OCI-LY3 (cell line): ENCODE measurements at regions not wholly inside any gene's neighbourhood (a gene's known extent, or its start where the extent isn't known, plus 50 kb on each side); places are given as distances from the start of the nearest gene placed in this dataset.

ENCODE experiments used
- EZH2phosphoT487 ChIP-seq: fragments of 200-600 bp; shearing (Covaris generic); IDR thresholded peaks from 2 replicates; pipeline ENCODE4 v1.6.1; 2018; ENCODE audit warnings: antibody characterized with exemption, mixed run types, low read depth
- TF ChIP-seq, protein P1 (sequence below): fragments of 200-600, 300-600 bp; sonication (generic); IDR thresholded peaks from 2 replicates; pipeline ENCODE4 v1.5.1; 2014; ENCODE audit warnings: antibody characterized with exemption, low read length, low read depth

DNA sequence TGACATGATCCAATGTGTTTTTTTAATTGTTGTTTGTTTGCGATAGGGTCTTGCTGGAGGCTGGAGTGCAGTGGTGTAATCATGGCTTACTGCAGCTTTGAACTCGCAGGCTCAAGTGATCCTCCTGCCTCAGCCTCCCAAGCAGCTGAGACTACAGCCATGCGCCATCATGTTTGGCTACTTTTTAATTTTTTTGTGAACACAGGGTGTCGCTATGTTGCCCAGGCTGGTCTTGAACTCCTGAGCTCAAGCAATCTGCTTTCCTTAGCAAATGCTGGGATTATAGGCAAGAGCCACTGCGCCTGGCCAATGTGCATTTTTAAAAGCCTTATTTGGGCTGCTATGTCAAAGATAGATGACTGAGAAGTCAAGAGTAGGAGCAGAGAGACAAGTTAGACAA lies 123.0 kb downstream of the EDEM1 start:
- TF ChIP-seq, protein P1, sequence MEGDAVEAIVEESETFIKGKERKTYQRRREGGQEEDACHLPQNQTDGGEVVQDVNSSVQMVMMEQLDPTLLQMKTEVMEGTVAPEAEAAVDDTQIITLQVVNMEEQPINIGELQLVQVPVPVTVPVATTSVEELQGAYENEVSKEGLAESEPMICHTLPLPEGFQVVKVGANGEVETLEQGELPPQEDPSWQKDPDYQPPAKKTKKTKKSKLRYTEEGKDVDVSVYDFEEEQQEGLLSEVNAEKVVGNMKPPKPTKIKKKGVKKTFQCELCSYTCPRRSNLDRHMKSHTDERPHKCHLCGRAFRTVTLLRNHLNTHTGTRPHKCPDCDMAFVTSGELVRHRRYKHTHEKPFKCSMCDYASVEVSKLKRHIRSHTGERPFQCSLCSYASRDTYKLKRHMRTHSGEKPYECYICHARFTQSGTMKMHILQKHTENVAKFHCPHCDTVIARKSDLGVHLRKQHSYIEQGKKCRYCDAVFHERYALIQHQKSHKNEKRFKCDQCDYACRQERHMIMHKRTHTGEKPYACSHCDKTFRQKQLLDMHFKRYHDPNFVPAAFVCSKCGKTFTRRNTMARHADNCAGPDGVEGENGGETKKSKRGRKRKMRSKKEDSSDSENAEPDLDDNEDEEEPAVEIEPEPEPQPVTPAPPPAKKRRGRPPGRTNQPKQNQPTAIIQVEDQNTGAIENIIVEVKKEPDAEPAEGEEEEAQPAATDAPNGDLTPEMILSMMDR: no peak
- TF ChIP-seq EZH2phosphoT487: no peak
